ENCODE measurements at regions not wholly inside any gene's neighbourhood (a gene's known extent, or its start where the extent isn't known, plus 50 kb on each side); places are given as distances from the start of the nearest gene placed in this dataset.

GRCh38 chr2:133936096-133936495 lies 317.8 kb upstream of the MGAT5 start:
- TF ChIP-seq, protein P1, sequence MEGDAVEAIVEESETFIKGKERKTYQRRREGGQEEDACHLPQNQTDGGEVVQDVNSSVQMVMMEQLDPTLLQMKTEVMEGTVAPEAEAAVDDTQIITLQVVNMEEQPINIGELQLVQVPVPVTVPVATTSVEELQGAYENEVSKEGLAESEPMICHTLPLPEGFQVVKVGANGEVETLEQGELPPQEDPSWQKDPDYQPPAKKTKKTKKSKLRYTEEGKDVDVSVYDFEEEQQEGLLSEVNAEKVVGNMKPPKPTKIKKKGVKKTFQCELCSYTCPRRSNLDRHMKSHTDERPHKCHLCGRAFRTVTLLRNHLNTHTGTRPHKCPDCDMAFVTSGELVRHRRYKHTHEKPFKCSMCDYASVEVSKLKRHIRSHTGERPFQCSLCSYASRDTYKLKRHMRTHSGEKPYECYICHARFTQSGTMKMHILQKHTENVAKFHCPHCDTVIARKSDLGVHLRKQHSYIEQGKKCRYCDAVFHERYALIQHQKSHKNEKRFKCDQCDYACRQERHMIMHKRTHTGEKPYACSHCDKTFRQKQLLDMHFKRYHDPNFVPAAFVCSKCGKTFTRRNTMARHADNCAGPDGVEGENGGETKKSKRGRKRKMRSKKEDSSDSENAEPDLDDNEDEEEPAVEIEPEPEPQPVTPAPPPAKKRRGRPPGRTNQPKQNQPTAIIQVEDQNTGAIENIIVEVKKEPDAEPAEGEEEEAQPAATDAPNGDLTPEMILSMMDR (IDR thresholded peaks at IDR 0.05), result no peak

DNA sequence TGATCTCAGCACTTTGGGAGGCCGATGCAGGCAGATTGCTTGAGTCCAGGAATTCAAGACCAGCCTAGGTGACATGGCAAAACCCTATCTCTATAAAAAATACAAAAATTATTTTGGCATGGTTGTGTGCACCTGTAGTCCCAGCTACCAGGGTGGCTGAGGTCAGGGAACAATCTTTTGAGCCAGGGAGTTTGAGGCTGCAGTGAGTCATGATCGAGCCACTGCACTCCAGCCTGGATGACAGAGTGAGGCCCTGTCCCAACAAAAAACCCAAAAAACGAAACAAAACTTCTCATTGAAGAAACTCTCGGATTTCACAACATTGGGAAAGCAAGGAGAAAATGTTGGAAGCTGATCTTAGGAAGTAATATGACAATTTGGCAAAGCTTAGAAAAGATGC lies 317.3 kb upstream of the MGAT5 start:
- TF ChIP-seq, protein P1 (IDR thresholded peaks at IDR 0.05), result no peak

DNA sequence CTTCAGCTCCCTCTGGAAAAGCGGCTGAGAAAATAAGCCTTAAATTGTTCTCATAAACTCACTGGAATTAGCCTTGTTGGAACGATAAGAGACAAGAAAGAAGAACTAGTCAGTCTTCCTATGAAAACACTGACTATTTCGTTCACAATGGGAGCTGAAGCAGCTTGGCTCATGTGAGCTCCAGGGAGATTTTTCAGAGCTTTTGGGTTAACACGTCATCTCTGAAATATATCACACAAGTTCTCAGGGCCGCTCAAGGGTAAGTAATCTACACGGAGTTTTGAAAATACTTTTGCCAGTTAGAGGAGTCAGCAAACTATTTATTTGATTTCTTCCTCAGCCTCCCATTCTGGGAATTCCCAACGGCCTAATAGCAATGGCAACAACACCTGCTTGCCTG lies 316.2 kb upstream of the MGAT5 start:
- TF ChIP-seq, protein P1 (IDR thresholded peaks at IDR 0.05), result no peak

DNA sequence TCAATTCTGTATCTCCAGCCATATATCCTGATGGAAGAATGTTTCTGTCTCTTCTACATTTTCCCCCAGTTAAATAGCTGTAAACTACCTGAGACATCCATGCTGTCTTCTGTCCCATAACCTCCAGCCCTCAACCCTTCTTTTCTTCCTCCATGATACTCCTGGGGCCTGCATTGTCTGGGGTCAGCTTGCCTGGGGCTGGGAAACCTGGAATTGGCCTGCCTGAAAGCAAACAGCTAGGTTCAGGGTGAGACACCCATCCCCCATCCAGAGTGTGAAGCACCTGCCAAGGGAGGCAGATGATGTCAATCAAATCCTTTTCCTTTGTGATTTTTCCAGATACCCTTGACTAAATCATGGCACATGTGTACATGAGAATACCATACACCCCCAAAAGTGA lies 313.7 kb upstream of the MGAT5 start:
- TF ChIP-seq, protein P1 (IDR thresholded peaks at IDR 0.05), result no peak

- TF ChIP-seq, protein P1 (IDR thresholded peaks at IDR 0.05), result no peak
Observed at GRCh38 chr2:133941666-133942065, 312.2 kb upstream of the MGAT5 start.

DNA sequence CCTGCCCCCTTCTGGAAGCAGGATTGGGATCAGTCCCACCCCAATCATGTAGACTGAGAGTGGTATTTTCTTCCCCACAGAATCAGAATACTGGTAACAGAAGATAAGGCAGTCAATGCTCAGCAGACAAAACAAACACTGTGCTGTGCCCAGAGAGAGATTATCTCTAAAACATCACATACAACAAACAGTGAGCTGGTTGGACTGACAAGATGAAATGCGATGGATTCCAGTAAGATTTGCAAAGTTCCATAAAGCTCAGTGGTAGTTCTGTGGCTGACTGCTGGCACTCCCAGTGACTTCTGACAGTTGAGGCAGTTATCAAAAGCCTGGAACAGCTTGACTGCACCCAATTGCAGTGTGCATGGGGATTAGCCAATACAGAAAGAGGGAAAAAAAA lies 311.5 kb upstream of the MGAT5 start:
- TF ChIP-seq, protein P1 (IDR thresholded peaks at IDR 0.05), result no peak

GRCh38 chr2:133943108-133943507 lies 310.8 kb upstream of the MGAT5 start:
- TF ChIP-seq, protein P1 (IDR thresholded peaks at IDR 0.05), result no peak

- TF ChIP-seq, protein P1 (IDR thresholded peaks at IDR 0.05), result no peak
Observed at GRCh38 chr2:133945089-133945488, 308.8 kb upstream of the MGAT5 start.
